OCI-LY3 (cell line): ENCODE measurements at regions not wholly inside any gene's neighbourhood (a gene's known extent, or its start where the extent isn't known, plus 50 kb on each side); places are given as distances from the start of the nearest gene placed in this dataset.

Source experiments
- H2AFZ ChIP-seq: fragments of 200-600, 300-600 bp; shearing (Covaris generic); 2 replicates; pipeline ENCODE4 v1.6.0; 2014; ENCODE audit warnings: antibody characterized with exemption, low read depth, low read length
- H3K27ac ChIP-seq: fragments of 200-600, 300-600 bp; sonication (generic); 2 replicates; pipeline ENCODE4 v1.5.1; 2014; ENCODE audit warnings: mild to moderate bottlenecking, low read length, moderate library complexity, mixed read lengths
- H3K27me3 ChIP-seq: fragments of 200-600, 300-600 bp; sonication (generic); 2 replicates; pipeline ENCODE4 v1.6.1; 2014; ENCODE audit warnings: low read depth, low read length, mixed read lengths
- H3K36me3 ChIP-seq: fragments of 200-600, 300-600 bp; sonication (generic); replicated peaks from 2 replicates; pipeline ENCODE3; 2014; ENCODE audit warnings: low read depth, low read length, mixed read lengths
- H3K4me1 ChIP-seq: fragments of 300-600, 200-600 bp; sonication (generic); 2 replicates; pipeline ENCODE4 v1.6.1; 2014; ENCODE audit warnings: low read length, mixed read lengths
- H3K4me2 ChIP-seq: fragments of 200-600, 300-600 bp; sonication (generic); 2 replicates; pipeline ENCODE4 v1.6.1; 2014; ENCODE audit warnings: low read length, mixed read lengths
- H3K4me3 ChIP-seq: fragments of 300-600, 200-600 bp; sonication (generic); 2 replicates; pipeline ENCODE4 v1.5.1; 2014; ENCODE audit warnings: antibody characterized with exemption, mild to moderate bottlenecking, low read length, moderate library complexity
- H3K79me2 ChIP-seq: fragments of 300-600, 200-600 bp; shearing (Covaris generic); 2 replicates; pipeline ENCODE4 v1.6.1; 2014; ENCODE audit warnings: mild to moderate bottlenecking, low read length, mixed read lengths
- H3K9ac ChIP-seq: fragments of 300-600, 200-600 bp; shearing (Covaris generic); 2 replicates; pipeline ENCODE4 v1.6.0; 2014; ENCODE audit warnings: mild to moderate bottlenecking, low read length, moderate library complexity
- H3K9me3 ChIP-seq: fragments of 200-600, 300-600 bp; shearing (Covaris generic); 2 replicates; pipeline ENCODE4 v1.6.1; 2014; ENCODE audit warnings: low read length, mixed read lengths; ENCODE audit not compliant: insufficient read depth
- H4K20me1 ChIP-seq: fragments of 200-600, 300-600 bp; sonication (generic); 2 replicates; pipeline ENCODE4 v1.6.1; 2016; ENCODE audit warnings: low read length, mixed read lengths; ENCODE audit not compliant: insufficient read depth
- CTCF ChIP-seq: fragments of 200-600, 300-600 bp; sonication (generic); IDR thresholded peaks from 2 replicates; pipeline ENCODE4 v1.5.1; 2014; ENCODE audit warnings: antibody characterized with exemption, low read length, low read depth
- EZH2phosphoT487 ChIP-seq: fragments of 200-600 bp; shearing (Covaris generic); IDR thresholded peaks from 2 replicates; pipeline ENCODE4 v1.6.1; 2018; ENCODE audit warnings: antibody characterized with exemption, mixed run types, low read depth

DNA sequence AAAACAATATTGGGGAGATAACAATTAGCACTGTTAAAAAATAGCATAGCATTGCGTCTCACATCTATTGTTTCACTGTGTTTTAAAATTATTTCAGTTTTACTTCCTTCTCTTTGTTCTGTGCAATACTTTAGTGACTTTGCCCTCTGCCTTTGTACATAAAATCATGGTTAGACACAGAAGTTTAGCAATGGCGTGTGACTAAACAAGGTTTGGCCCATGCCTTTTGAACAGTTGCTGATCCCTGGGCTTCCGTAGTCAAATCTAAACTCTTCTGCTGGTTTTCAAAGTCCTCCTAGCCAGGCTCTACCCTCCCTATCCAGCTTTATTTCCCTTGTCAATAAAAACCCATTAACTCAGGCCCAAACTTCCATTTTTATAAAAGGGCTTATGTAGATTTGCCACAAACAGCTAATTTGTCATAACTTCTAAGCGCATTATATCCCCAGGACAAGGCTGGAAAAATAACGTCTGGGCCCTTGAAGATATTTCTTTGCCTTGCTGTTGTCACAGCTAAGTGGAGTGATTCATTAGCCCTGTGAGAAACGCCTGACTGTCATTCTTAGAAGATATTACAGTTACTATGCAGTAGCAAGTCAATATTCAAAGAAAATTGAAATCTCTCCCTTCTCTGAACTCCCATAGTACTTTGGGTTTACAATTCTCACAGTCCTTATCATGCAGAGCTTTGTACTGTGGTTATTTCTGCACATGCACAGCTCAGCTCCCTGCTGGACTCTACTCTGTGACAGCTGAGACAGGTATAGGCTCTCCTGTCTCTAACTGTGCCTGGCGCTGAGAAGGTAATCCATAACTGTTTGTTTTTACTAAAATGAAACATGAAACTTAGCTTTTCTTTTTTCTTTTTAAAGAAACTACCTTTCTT, 123.4 kb upstream of the SLC24A5 start:
- peaks cover 14% of the 10 kb centered on the region for H3K4me1 ChIP-seq
- no peak overlapping the region for H3K27ac ChIP-seq
- TF ChIP-seq EZH2phosphoT487, result no peak
- H3K9ac ChIP-seq, result no peak overlapping the region
- no peaks in the 10 kb centered on the region for H4K20me1 ChIP-seq
- H3K79me2 ChIP-seq, result no peaks in the 10 kb centered on the region
- H3K4me2 ChIP-seq, result no peak overlapping the region
- no peaks in the 10 kb centered on the region for H3K36me3 ChIP-seq
- peaks cover 26% of the 10 kb centered on the region; the same call in 1 of the 2 replicates for H3K27me3 ChIP-seq
- no peaks in the 10 kb centered on the region for H3K9me3 ChIP-seq
- no peak overlapping the region for H2AFZ ChIP-seq
- H3K4me3 ChIP-seq, result no peak overlapping the region

DNA sequence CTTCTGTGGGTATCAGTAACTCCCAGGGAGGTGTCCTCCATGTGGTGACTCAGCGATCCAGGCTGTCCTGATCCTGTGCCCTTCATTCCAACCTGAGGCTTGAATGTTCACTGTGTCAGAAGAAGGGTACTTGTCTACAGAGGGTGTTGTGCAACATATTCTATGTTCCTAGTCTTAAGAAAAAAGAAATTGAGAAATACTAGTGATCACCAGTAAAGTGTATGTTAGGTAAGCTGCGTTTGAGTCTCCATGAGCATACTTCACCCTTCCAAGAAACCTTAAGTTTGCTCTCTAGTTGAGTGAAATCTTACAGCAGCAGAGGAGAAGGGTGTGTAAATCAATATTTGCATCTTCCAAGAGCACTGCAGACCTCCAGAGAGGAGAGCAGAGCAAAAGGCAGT, 122.2 kb upstream of the SLC24A5 start:
- Histone ChIP-seq H3K4me2 (no peak overlapping the region), H3K9ac (no peak overlapping the region), H2AFZ (no peak overlapping the region), H3K27ac (no peak overlapping the region), H3K27me3 (peaks cover 26% of the 10 kb centered on the region; the same call in 1 of the 2 replicates), H3K79me2 (no peaks in the 10 kb centered on the region), H3K36me3 (no peaks in the 10 kb centered on the region), H4K20me1 (no peaks in the 10 kb centered on the region), H3K4me1 (peaks cover 22% of the 10 kb centered on the region), H3K4me3 (no peak overlapping the region), H3K9me3 (no peaks in the 10 kb centered on the region)
- TF ChIP-seq CTCF (no peak), EZH2phosphoT487 (no peak)

- Histone ChIP-seq H3K9ac (no peak overlapping the region), H3K4me2 (peak overlapping the region; percentile 46), H2AFZ (no peak overlapping the region), H3K79me2 (no peaks in the 10 kb centered on the region), H3K27me3 (peaks cover 18% of the 10 kb centered on the region; the same call in 1 of the 2 replicates), H3K4me3 (no peak overlapping the region), H3K27ac (peak overlapping the region; percentile 15; the same call in 1 of the 2 replicates), H3K4me1 (peaks cover 22% of the 10 kb centered on the region), H3K9me3 (no peaks in the 10 kb centered on the region), H4K20me1 (no peaks in the 10 kb centered on the region), H3K36me3 (no peaks in the 10 kb centered on the region)
- TF ChIP-seq EZH2phosphoT487, result no peak
- no peak for TF ChIP-seq CTCF
Observed at GRCh38 chr15:48001393-48002039, 119.3 kb upstream of the SLC24A5 start.

GRCh38 chr15:48002767-48003166, 118.0 kb upstream of the SLC24A5 start:
- no peaks in the 10 kb centered on the region for H3K36me3 ChIP-seq
- TF ChIP-seq CTCF, result no peak
- no peak for TF ChIP-seq EZH2phosphoT487
- H3K4me1 ChIP-seq, result peaks cover 22% of the 10 kb centered on the region
- no peak overlapping the region for H3K27ac ChIP-seq
- H3K27me3 ChIP-seq, result peaks cover 18% of the 10 kb centered on the region; the same call in 1 of the 2 replicates
- peak overlapping the region; percentile 46 for H3K4me2 ChIP-seq
- H3K9ac ChIP-seq, result no peak overlapping the region
- H2AFZ ChIP-seq, result no peak overlapping the region
- no peaks in the 10 kb centered on the region for H4K20me1 ChIP-seq
- H3K4me3 ChIP-seq, result no peak overlapping the region
- H3K79me2 ChIP-seq, result no peaks in the 10 kb centered on the region
- no peaks in the 10 kb centered on the region for H3K9me3 ChIP-seq
